Left lung (tissue), 4 donors: ENCODE measurements at regions not wholly inside any gene's neighbourhood (a gene's known extent, or its start where the extent isn't known, plus 50 kb on each side); places are given as distances from the start of the nearest gene placed in this dataset.

Source experiments
- ATAC-seq: fragments of 200-7000 bp; cut with Tn5 transposase; one replicate; pipeline ENCODE4 v1.9.1; 2020; ENCODE audit warnings: moderate library complexity
- DNase-seq, 4 donors: peaks; one replicate each; pipeline ENCODE4 v3.0.0-alpha.2; 2013 to 2020
- H3K27ac ChIP-seq, 2 donors: fragments of 200-600 bp; sonication (generic) in 1 of 2; one replicate each; pipeline versions ENCODE4 v1.5.0 to v1.8.0; 2020 to 2021
- H3K27me3 ChIP-seq, 2 donors: fragments of 200-600 bp; sonication (generic) in 1 of 2; one replicate each; pipeline versions ENCODE4 v1.5.0 to v1.8.0; 2020 to 2021
- H3K36me3 ChIP-seq, 2 donors: fragments of 200-600 bp; sonication (generic) in 1 of 2; one replicate each; pipeline versions ENCODE4 v1.5.0 to v1.8.0; 2020 to 2021
- H3K4me1 ChIP-seq, 2 donors: fragments of 200-600 bp; one replicate each; pipeline ENCODE4 v1.8.0; 2021
- H3K4me3 ChIP-seq, 2 donors: fragments of 200-600 bp; sonication (generic) in 1 of 2; one replicate each; pipeline versions ENCODE4 v1.5.0 to v1.8.0; 2020 to 2021; ENCODE audit warnings: mild to moderate bottlenecking in 1 of 2
- H3K9me3 ChIP-seq, 2 donors: fragments of 200-600 bp; sonication (generic) in 1 of 2; one replicate each; pipeline versions ENCODE4 v1.5.0 to v1.8.0; 2020 to 2021
- intact Hi-C, 2 donors: fragments of 100-400 bp; cut with DNase I; formaldehyde crosslinking; loops; one replicate each; pipeline versions ENCODE4 v1.11.2 to v1.14.2; 2022
- TF ChIP-seq, protein P1 (sequence below), 2 donors: fragments of 200-600 bp; sonication (generic) in 1 of 2; IDR thresholded peaks; one replicate each; pipeline versions ENCODE4 v1.5.0 to v1.8.0; 2021; ENCODE audit warnings: antibody characterized with exemption in 2 of 2
- donor health status: DM: no; HTN: yes; CAD: no.
- donor health status: DM: no; HTN: no; CAD: no.

DNA sequence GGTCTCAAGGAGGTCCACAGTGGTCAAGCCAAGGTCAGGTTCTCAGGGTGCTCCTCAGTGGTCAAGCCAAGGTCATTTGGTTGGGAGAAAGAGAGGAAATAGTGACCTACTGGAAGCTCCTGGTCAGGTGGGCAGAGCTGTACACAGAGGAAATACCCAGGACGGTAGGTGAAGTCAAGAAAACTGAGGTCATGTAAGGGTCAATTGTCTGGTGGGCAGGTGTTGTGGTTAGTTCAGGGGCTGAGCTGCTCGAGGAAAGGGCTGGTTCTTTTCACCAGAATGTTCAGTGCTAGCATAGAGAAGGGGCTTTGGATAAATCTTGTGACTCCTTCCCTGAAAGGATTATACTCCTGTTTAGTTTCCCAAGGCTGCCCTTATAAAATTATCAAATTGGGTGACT lies 540.5 kb downstream of the VRK1 start:
- Histone ChIP-seq H3K27me3 (no peaks in the 10 kb centered on the region), H3K4me1 (no peaks in the 10 kb centered on the region), H3K36me3 (no peaks in the 10 kb centered on the region), H3K27ac (no peak overlapping the region), H3K9me3 (peaks cover 0 to 8% of the 10 kb centered on the region in 2 donors), H3K4me3 (no peak overlapping the region)
- ATAC-seq (no peak), DNase-seq (no peak)
- TF ChIP-seq, protein P1, sequence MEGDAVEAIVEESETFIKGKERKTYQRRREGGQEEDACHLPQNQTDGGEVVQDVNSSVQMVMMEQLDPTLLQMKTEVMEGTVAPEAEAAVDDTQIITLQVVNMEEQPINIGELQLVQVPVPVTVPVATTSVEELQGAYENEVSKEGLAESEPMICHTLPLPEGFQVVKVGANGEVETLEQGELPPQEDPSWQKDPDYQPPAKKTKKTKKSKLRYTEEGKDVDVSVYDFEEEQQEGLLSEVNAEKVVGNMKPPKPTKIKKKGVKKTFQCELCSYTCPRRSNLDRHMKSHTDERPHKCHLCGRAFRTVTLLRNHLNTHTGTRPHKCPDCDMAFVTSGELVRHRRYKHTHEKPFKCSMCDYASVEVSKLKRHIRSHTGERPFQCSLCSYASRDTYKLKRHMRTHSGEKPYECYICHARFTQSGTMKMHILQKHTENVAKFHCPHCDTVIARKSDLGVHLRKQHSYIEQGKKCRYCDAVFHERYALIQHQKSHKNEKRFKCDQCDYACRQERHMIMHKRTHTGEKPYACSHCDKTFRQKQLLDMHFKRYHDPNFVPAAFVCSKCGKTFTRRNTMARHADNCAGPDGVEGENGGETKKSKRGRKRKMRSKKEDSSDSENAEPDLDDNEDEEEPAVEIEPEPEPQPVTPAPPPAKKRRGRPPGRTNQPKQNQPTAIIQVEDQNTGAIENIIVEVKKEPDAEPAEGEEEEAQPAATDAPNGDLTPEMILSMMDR (IDR thresholded peaks at IDR 0.05), result no peak
- intact Hi-C loops, result no loop called here

DNA sequence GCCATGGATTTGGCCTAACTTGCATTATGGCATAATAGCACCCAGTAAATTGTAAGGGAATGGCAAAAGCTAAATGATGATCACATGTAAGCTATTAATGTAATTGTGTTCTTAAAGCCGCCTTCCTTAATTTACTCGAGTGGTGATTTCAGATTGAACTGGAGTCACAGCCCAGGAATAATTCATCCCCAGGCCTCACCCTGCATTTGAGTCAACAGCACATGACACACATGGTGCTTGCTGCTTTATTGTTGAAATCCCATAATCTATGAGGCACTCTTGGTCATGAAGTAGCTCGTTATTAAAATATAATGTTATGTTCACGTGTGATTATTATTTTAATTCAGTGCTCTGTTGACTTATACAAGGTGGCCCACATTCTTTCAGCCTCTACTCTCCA lies 547.5 kb downstream of the VRK1 start:
- Histone ChIP-seq H3K27ac (no peak overlapping the region), H3K36me3 (no peaks in the 10 kb centered on the region), H3K4me3 (no peak overlapping the region), H3K4me1 (no peaks in the 10 kb centered on the region), H3K9me3 (peaks cover 0 to 4% of the 10 kb centered on the region in 2 donors), H3K27me3 (no peaks in the 10 kb centered on the region)
- TF ChIP-seq, protein P1 (IDR thresholded peaks at IDR 0.05), result no peak
- intact Hi-C loops, result no loop called here
- DNase-seq, result no peak
- no peak for ATAC-seq

DNA sequence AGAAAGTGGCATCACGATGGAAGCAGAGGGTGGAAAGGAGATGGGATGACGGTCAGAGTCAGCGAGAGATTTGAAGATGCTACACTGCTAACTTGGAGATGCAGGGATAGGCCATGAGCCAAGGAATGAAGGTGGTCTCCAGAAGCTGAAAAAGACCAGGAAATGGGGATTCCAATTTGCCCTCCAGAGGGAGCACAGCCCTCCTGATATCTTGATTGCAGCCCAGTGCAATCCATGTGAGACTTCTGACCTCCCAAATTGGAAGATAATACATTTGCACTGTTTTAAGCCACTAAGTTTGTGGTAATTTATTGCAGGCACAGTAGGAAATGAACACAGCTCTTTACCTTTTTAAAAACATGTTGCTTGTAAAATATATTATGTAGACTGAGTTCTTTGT lies 549.5 kb downstream of the VRK1 start:
- TF ChIP-seq, protein P1 (IDR thresholded peaks at IDR 0.05), result no peak
- Histone ChIP-seq H3K9me3 (no peaks in the 10 kb centered on the region), H3K4me1 (no peaks in the 10 kb centered on the region), H3K27me3 (no peaks in the 10 kb centered on the region), H3K4me3 (no peak overlapping the region), H3K27ac (no peak overlapping the region), H3K36me3 (no peaks in the 10 kb centered on the region)
- DNase-seq (no peak), ATAC-seq (no peak)
- intact Hi-C loops, result no loop called here

DNA sequence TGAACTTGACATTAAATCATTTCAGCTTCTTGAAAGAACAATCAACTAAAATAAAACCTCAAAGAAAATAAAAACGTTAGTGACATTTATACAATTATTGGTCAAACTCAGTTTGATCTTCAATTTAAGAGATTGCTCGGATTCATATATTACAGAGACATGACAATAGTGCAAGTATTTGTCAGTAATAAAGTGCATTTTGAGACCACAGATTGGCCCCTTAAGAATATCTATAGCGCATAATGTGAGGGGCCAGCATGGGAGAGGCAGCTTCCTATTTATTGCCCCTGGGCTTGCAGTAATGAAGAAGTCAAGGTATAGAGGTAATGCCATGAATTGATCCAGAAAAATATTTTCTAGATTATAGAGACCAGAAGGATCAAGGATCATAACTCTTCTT lies 552.3 kb downstream of the VRK1 start:
- TF ChIP-seq, protein P1 (IDR thresholded peaks at IDR 0.05), result no peak
- Histone ChIP-seq H3K9me3 (no peaks in the 10 kb centered on the region), H3K27me3 (no peaks in the 10 kb centered on the region), H3K4me1 (no peaks in the 10 kb centered on the region), H3K4me3 (no peak overlapping the region), H3K36me3 (no peaks in the 10 kb centered on the region), H3K27ac (no peak overlapping the region)
- DNase-seq (no peak), ATAC-seq (no peak)
- intact Hi-C loops, result no loop called here

DNA sequence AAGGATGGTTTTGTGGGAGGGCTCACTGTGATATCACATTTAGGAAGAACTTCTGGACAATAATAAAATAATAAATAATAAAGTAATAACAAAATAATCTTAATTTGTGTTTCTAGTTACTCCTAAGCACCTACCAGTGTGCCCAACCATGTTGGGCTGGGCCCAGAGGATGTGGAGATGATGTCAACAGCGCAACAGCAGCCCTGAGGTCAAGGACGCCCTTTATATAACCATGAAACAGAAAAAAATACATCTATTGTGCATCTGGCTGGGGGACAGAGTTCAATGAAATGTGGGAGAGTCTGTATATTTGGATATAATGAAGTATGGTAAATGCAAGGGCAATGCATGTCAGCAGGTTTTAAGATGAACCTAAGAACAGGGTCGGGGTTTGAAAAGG lies 552.8 kb downstream of the VRK1 start:
- H3K4me3 ChIP-seq, result no peak overlapping the region
- no peak overlapping the region for H3K27ac ChIP-seq
- no peak for DNase-seq
- no peaks in the 10 kb centered on the region for H3K4me1 ChIP-seq
- no peaks in the 10 kb centered on the region for H3K9me3 ChIP-seq
- H3K27me3 ChIP-seq, result no peaks in the 10 kb centered on the region
- no peak for ATAC-seq
- TF ChIP-seq, protein P1 (IDR thresholded peaks at IDR 0.05), result no peak
- H3K36me3 ChIP-seq, result no peaks in the 10 kb centered on the region
- intact Hi-C loops, result no loop called here
